H1 (cell line): ENCODE measurements at regions not wholly inside any gene's neighbourhood (a gene's known extent, or its start where the extent isn't known, plus 50 kb on each side); places are given as distances from the start of the nearest gene placed in this dataset.

ENCODE experiments used
- CHD2 ChIP-seq: IDR thresholded peaks from 2 replicates; pipeline ENCODE4 v1.6.1; 2012; ENCODE audit warnings: low read length, improper control_type of control experiment
- EGR1 ChIP-seq: IDR thresholded peaks from 2 replicates; pipeline ENCODE4 v1.6.1; 2011; ENCODE audit warnings: low read depth, low read length, borderline replicate concordance
- EZH2 ChIP-seq: fragments of 200-600 bp; sonication (generic); IDR thresholded peaks from 2 replicates; pipeline ENCODE4 v1.7.1; 2012; ENCODE audit warnings: low read depth, mild to moderate bottlenecking, moderate library complexity, low read length, inconsistent platforms; ENCODE audit not compliant: severe bottlenecking
- JUND ChIP-seq: IDR thresholded peaks from 2 replicates; pipeline ENCODE4 v1.6.1; 2011; ENCODE audit warnings: mild to moderate bottlenecking, improper control_type of control experiment, low read length
- MAFK ChIP-seq: IDR thresholded peaks from 2 replicates; pipeline ENCODE4 v1.6.1; 2012; ENCODE audit warnings: low read depth, mild to moderate bottlenecking, improper control_type of control experiment, low read length
- POLR2AphosphoS5 ChIP-seq: IDR thresholded peaks from 2 replicates; pipeline ENCODE4 v1.6.1; 2011; ENCODE audit warnings: low read depth, low read length
- RFX5 ChIP-seq: IDR thresholded peaks from 2 replicates; pipeline ENCODE4 v1.6.1; 2011; ENCODE audit warnings: low read depth, low read length, improper control_type of control experiment, borderline replicate concordance
- SIRT6 ChIP-seq: IDR thresholded peaks from one replicate; pipeline ENCODE4 v1.7.1; 2012; ENCODE audit warnings: low read length, inconsistent platforms
- TF ChIP-seq, protein P1 (sequence below), 3 experiments: IDR thresholded peaks; 1 replicate in 2 of 3; 2 replicates in 1 of 3; pipeline versions ENCODE4 v1.5.1 to v1.6.1; 2011; ENCODE audit warnings: low read length in 3 of 3, mild to moderate bottlenecking in 3 of 3, inconsistent platforms in 2 of 3, low read depth in 1 of 3, moderate library complexity in 1 of 3; ENCODE audit not compliant: insufficient read depth in 1 of 3; ENCODE audit errors: control extremely low read depth in 1 of 3

DNA sequence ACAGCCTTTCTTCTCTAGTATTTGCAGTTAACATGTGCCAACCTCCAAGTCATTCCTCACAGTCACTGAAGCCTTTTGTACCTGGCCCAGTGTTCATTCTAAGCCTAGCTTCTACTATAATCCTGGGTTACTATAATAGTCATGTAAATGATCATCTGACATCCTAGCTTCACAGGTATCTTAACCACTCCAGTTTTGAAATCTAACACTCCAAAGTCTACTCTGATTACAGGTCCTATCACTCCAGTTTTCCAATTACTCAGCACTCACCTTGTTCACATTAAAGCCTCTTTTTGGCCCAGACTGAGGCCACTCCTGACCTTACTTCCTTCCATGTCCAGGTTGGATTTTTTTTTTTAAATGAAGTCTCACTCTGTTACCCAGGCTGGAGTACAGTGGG, 87.6 kb upstream of the ZCCHC13 start:
- TF ChIP-seq RFX5 (no peak), EZH2 (no peak), JUND (no peak), CHD2 (no peak), MAFK (no peak), POLR2AphosphoS5 (no peak), EGR1 (no peak), SIRT6 (no peak)
- TF ChIP-seq, protein P1, sequence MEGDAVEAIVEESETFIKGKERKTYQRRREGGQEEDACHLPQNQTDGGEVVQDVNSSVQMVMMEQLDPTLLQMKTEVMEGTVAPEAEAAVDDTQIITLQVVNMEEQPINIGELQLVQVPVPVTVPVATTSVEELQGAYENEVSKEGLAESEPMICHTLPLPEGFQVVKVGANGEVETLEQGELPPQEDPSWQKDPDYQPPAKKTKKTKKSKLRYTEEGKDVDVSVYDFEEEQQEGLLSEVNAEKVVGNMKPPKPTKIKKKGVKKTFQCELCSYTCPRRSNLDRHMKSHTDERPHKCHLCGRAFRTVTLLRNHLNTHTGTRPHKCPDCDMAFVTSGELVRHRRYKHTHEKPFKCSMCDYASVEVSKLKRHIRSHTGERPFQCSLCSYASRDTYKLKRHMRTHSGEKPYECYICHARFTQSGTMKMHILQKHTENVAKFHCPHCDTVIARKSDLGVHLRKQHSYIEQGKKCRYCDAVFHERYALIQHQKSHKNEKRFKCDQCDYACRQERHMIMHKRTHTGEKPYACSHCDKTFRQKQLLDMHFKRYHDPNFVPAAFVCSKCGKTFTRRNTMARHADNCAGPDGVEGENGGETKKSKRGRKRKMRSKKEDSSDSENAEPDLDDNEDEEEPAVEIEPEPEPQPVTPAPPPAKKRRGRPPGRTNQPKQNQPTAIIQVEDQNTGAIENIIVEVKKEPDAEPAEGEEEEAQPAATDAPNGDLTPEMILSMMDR (IDR thresholded peaks at IDR 0.05; ENCODE audit: control extremely low read depth in 1 of 3, insufficient read depth in 1 of 3, low read depth in 1 of 3, low read length in 3 of 3) = no peak
